Adipose tissue (tissue), 3 donors: ENCODE measurements at regions not wholly inside any gene's neighbourhood (a gene's known extent, or its start where the extent isn't known, plus 50 kb on each side); places are given as distances from the start of the nearest gene placed in this dataset.

Experiments
- H3K27ac ChIP-seq: one replicate; pipeline ENCODE4 v1.5.1; 2013; ENCODE audit warnings: low read depth, low read length
- WGBS, 3 donors: extraction: QIAGEN DNeasy Blood & Tissue Kit; methylation state at CpG; one replicate each; pipeline ENCODE4 v1.1.7; 2013; 5-methylcytosine and 5-hydroxymethylcytosine counted together
- donor health status: healthy with polysubstance abuse.
- donor health status: Bipolar disorder and iron deficiency.
- donor health status: healthy.

- WGBS, 3 donors, result 88 to 92% (median 90%) methylated on average over 3 of the region's 3 CpGs
Observed at GRCh38 chr10:44307691-44308090, 77.2 kb downstream of the CXCL12 start.

GRCh38 chr10:44306762-44307161 is 78.1 kb downstream of the CXCL12 start:
- no peak overlapping the region for H3K27ac ChIP-seq
- WGBS, 3 donors, result 66 to 89% (median 80%) methylated on average over 2 of the region's 2 CpGs

More at GRCh38 chr10:44307691-44308090, 77.2 kb downstream of the CXCL12 start:
- no peak overlapping the region for H3K27ac ChIP-seq

GRCh38 chr10:44306147-44306710 is 78.7 kb downstream of the CXCL12 start:
- WGBS, 3 donors, result 48 to 77% (median 61%) methylated on average over 4 of the region's 4 CpGs
- no peak overlapping the region for H3K27ac ChIP-seq

GRCh38 chr10:44301781-44302355 is 83.0 kb downstream of the CXCL12 start:
- H3K27ac ChIP-seq, result no peak overlapping the region
- WGBS, 3 donors, result 65 to 74% (median 71%) methylated on average over 6 of the region's 6 CpGs

GRCh38 chr10:44300666-44301649 is 83.9 kb downstream of the CXCL12 start:
- 46 to 82% (median 80%) methylated on average over 7 of the region's 7 CpGs for WGBS, 3 donors
- H3K27ac ChIP-seq, result no peak overlapping the region

- H3K27ac ChIP-seq, result no peak overlapping the region
- 89 to 96% (median 90%) methylated on average over 4 of the region's 4 CpGs for WGBS, 3 donors
Observed at GRCh38 chr10:44298713-44299112, 86.2 kb downstream of the CXCL12 start.

GRCh38 chr10:44297963-44298362 is 86.9 kb downstream of the CXCL12 start:
- H3K27ac ChIP-seq, result no peak overlapping the region
- WGBS, 3 donors, result 82 to 90% (median 86%) methylated on average over 6 of the region's 6 CpGs

- H3K27ac ChIP-seq, result no peak overlapping the region
- 49 to 54% (median 51%) methylated on average over 3 of the region's 3 CpGs for WGBS, 3 donors
Observed at GRCh38 chr10:44295644-44296241, 89.2 kb downstream of the CXCL12 start.

- 95 to 98% (median 98%) methylated on average over 9 of the region's 9 CpGs for WGBS, 3 donors
- no peak overlapping the region for H3K27ac ChIP-seq
Observed at GRCh38 chr10:44294726-44295412, 90.0 kb downstream of the CXCL12 start.

- 50 to 76% (median 52%) methylated on average over 7 of the region's 7 CpGs for WGBS, 3 donors
- H3K27ac ChIP-seq, result no peak overlapping the region
Observed at GRCh38 chr10:44293842-44294241, 91.1 kb downstream of the CXCL12 start.

GRCh38 chr10:44293306-44293778 is 91.6 kb downstream of the CXCL12 start:
- no peak overlapping the region for H3K27ac ChIP-seq
- WGBS, 3 donors, result 22 to 57% (median 23%) methylated on average over 26 of the region's 26 CpGs

GRCh38 chr10:44292390-44293002 is 92.4 kb downstream of the CXCL12 start:
- no peak overlapping the region for H3K27ac ChIP-seq
- 45 to 66% (median 49%) methylated on average over 28 to 34 of the region's 35 CpGs for WGBS, 3 donors

GRCh38 chr10:44291091-44291490 is 93.8 kb downstream of the CXCL12 start:
- no peak overlapping the region for H3K27ac ChIP-seq

GRCh38 chr10:44289125-44289524 is 95.8 kb downstream of the CXCL12 start:
- 90 to 92% (median 91%) methylated on average over 5 of the region's 5 CpGs for WGBS, 3 donors

More at GRCh38 chr10:44291091-44291490, 93.8 kb downstream of the CXCL12 start:
- 56 to 85% (median 61%) methylated on average over 1 of the region's 1 CpG for WGBS, 3 donors

GRCh38 chr10:44287408-44287807 is 97.5 kb downstream of the CXCL12 start:
- WGBS, 3 donors, result 77 to 82% (median 80%) methylated on average over 2 of the region's 2 CpGs
- no peak overlapping the region for H3K27ac ChIP-seq

More at GRCh38 chr10:44289125-44289524, 95.8 kb downstream of the CXCL12 start:
- H3K27ac ChIP-seq, result no peak overlapping the region

GRCh38 chr10:44284198-44285084 is 100.5 kb downstream of the CXCL12 start:
- WGBS, 3 donors, result 87 to 89% (median 87%) methylated on average over 6 of the region's 6 CpGs
- H3K27ac ChIP-seq, result no peak overlapping the region
